Stimulated activated CD4-positive, alpha-beta T cell treated with anti-CD3 and anti-CD28 coated beads, Interleukin-2, amount 100 ng/mL, for 4 hours (primary cell): ENCODE measurements at regions not wholly inside any gene's neighbourhood (a gene's known extent, or its start where the extent isn't known, plus 50 kb on each side); places are given as distances from the start of the nearest gene placed in this dataset.

Source experiments
- DNase-seq: peaks from one replicate; pipeline ENCODE4 v3.0.0-alpha.2; 2020; ENCODE audit warnings: low read depth

DNA sequence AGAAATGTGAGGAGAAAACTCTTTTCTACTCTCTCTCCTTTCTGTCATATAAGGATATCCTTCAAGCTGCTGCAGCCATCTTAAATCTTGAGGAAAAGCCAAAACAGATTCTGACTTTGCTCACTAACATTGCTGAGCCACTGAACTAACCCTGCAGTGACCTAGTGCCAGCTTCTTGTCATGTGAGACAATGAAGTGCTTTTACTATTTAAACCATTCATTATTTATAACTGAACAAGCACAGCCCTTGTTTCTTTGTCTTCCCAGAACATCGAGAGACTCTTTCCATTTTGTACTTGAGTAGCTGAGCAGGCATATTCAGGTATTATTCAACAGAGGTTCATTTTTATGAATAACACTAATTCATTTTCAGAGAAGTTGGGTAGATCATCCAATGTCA lies 455.0 kb upstream of the TMPO start:
- DNase-seq = no peak

DNA sequence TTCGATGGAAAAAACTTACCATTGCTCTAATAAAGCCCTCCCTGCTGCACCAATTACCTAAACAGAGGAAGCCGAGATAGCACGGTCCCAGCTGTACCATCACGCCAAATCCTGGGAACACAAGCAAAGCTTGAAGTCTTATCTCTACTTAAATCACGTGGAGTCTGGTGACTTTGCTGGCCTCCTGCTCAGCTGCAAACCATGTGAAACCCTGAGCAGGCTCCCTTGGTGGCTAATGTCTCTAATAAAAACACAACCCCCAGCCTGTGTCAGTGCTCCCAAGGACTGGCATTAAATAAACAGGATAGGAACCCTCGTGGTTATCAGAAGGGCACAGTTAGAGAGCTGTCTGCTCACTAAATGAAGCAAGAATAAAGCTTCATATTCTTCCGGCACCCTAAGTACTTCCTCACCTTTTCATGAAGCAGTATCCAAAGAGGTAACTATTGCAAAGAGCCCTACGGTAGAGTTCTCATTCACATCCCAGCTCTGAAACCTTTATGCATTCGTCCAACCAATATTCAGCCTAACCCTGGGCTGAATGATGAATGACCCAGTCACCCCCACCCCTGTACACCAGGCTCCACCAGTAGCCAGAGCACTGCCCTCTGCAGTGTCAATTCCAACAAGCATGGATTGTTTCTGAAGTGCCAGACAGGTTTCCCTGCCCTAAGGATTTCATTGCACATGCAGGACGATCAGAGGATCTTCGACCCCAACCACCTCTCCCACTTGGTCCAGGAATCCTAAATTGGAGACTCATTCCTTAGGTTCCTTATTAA lies 452.7 kb upstream of the TMPO start:
- DNase-seq = no peak

DNA sequence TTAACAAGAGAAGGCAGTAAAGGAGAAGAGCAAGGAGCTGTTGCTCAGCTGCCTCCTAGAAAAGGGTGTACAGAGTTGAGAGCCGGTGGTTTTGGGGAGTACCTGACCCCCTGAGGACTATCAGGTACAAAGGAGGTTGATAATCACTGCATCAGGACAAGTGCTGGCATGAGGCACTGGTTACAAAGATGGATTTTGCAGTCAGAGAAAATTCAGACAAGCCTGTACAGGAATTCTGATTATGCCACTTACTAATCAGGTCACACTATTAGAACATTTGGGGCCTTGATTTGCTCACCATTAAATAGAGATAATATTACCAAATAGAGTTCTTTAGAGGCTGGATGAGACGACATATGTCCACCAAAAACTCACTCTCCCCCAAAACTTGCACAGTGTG lies 450.9 kb upstream of the TMPO start:
- no peak for DNase-seq

DNA sequence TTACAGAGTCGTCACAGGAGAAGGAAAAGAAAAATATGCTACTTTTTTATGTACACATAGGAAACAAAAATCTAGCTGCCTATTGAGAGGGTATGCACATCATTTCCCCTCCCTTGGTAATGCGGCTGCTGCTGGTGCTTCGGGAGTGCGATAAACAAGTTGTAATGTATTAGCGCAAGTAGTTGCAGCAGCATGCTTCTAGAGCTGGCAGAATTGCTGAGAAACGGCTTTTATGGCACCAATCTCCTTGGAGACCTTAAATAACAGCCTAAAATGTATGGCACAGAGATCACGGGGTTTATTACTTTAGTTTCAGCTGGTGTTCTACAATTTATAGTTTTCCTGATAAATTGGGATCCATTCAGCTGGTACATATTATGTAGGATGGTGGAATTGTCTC lies 447.6 kb upstream of the TMPO start:
- DNase-seq = no peak

DNA sequence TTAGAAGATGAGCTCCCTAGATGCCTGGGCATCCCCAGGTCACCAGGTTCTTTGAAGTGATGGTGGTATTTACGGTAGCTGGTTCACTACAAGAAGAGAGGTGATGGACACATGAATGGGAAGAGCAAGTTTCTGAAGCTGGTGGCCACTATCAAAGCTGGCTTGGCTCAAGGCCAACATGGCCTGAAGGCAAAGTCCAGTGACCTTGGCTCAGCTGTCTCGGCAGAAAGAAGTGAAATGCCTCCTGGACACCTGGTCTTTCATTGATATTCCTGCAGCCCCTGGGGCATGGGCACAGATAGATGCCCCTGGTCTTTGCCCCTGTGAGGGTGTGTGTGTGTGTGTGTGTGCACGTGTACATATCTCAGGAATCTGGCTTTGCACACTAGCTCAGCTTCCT lies 441.8 kb upstream of the TMPO start:
- DNase-seq = no peak

DNA sequence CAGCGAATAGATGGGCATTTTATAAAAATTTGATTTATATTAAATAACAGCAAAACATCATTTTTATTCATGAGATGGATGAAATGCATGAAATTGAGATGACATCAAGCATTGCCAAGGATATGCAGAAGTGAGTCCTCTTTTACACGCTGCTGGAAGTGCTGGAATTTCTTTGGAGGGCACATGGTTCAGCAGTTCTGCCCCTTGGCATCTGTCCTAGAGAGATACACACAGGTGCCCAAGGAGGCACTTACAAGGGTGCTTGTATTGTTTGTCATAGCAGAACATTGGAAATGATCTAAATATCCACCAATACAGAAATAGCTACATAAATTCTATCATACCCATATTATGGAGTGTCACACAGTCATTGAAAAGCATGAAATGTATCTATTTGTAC lies 441.1 kb upstream of the TMPO start:
- DNase-seq = no peak

DNA sequence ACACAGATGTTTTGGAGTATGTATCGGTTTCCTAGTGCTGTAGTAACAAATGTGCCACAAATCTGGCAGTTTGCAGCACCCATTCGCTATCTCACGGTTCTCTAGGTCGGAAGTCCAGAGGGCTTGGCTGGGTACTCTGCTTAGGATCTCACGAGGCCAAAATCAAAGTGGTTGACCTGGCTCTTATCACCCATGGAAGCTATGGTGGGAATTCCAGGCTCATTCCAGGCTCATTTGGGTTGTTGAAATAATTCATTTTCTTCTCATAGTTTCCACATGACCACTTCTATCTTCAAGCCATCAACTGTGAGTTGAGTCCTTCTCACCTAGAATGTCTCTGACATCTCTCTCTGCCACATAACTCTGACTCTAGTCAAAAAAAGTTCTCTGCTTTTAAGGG lies 431.0 kb upstream of the TMPO start:
- no peak for DNase-seq

DNA sequence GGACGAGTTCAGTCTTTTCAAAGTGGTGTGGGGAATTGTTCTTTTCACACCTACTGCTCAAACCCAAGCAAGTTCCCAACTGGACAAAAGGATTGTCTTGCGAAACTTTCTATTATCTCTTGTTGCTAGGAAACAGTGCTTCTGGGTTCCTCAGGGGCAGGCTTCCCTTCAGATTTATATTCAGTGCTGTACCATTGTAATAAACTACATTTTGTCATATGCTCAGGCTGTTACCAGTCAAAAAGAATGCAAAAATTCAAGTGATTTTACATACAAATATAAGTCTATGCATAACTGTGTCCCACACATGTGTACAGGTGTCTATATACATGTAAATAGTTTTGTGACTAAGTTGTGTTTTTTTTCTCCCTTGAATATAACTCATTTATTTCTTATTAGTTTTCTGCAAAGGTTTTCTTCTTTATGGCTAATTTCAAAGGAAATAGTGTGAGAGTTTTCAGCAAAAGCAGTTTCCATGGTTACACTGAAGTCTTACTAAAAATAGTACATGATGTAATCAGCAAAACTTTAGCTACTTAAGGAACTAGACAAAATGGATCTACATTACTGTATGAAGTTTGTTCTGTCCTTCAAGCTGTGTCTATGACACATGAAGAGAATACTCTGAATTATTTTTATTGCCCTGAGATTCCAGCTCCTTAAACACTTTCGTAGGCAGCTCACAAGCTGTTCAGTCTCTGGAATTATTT lies 430.2 kb upstream of the TMPO start:
- DNase-seq = no peak

DNA sequence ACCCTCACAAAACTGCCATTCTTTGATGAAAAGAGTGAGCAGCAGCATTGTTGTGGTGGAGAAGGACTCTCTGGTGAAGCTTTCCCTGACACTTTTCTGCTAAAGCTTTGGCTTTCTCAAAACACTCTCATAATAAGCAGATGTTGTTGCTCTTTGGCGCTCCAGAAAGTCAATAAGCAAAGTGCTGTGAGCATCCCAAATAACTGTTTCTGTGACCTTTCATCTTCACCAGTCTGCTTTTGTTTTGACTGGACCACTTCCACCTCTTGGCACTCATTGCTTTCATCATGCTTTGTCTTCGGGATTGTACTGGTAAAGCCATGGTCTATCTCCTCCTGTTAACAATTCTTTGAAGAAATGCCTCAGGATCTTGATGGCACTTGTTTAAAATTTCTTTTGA lies 424.7 kb upstream of the TMPO start:
- DNase-seq = no peak

DNA sequence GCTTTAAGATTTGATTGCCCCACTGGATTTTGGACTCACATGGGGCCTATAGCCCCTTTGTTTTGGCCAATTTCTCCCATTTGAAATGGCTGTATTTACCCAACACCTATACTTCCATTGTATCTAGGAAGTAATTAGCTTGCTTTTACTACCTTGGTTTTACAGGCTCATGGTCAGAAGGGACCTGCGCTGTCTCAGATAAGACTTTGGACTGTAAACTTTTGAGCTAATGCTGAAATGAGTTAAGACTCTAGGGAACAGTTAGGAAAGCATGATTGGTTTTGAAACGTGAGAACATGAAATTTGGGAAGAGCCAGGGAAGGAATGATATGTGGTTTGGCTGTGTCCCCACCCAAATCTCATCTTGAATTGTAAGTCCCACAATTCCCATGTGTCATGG lies 419.0 kb upstream of the TMPO start:
- DNase-seq = no peak

DNA sequence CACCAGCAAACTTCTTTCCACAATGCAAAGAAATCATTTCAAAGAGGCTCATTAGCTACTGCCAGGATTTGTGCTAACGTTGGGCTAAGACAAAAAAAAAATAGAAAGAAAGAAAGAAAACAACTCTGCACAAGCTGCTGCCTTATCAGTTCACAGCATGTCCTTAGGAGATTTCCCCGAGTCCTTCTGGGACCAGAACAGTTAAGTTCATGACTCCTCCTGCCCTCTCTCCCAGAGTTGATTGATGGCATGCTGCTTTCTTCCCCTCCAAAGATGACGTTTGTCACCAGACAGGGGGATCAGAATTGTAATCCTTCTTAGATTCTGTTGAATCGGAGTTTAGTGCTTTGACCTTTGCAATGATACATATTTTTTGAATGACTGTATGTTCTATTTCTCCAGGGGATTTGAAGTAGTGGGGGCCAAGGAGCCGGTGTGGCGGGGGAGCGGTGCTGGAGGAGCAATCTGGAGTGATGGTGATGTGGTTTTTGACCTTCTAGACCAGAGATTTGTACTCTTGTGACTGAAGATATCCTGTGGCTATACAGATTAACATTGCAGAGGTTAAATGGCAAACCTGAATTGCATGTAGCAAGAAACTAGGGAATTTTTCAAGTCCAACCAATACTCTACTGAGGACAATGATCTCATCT lies 409.2 kb upstream of the TMPO start:
- DNase-seq = no peak

DNA sequence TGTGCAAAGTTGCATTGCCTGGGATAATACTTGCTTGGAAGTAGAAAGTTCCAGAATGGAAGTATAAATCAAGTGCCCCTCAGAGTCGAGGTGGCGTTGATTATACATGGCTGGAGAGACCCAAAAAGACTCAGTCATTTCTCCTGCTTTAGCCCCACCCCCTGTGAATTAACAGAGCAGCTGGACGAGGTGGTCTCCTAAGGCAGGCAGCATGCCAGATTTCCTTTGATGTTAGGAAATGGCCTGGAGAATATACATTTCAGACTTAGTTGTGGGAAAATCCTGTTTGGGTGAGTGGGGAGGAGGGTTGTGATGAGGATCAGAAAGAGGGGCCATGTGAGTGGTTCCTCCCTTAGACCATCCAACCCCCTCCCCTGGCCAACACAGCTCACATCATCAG lies 406.1 kb upstream of the TMPO start:
- DNase-seq = no peak

DNA sequence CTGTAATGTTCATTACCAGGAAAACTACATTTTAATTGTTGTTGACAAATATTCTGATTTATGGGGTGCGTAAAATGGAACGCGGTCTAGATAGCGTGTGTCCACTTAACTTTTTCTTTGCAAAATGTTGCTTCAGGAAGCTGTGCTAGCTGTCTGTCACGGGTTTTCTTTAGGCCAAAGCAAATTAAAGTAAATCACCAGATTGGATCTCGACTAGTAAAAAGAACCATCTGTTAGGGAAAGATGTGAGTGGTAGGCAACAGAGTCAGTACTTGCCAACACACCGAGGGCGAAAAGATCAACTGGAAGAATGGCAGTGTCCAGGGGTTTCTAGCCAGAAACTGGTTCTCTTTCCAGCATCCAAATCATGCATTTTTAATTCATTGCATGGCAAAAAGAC lies 404.9 kb upstream of the TMPO start:
- no peak for DNase-seq

DNA sequence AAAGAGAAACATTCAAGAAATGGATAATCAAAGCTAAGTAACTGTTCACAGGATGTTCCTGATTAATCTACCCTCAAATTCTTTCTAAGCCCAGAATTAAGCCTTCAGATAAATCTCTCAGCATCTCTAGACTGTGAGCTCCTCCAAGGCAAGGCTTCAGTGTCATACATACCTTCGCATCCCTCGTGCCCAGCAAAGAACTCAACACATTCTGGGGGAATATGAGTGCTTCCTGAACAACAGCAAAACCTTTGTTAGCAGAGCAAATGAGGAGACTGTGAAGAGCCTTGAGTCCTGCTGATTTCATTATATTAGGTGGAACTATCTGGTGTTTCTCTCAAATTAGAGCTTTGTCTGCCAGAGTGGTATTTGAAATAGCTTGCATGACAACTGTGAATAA lies 401.8 kb upstream of the TMPO start:
- DNase-seq = no peak

DNA sequence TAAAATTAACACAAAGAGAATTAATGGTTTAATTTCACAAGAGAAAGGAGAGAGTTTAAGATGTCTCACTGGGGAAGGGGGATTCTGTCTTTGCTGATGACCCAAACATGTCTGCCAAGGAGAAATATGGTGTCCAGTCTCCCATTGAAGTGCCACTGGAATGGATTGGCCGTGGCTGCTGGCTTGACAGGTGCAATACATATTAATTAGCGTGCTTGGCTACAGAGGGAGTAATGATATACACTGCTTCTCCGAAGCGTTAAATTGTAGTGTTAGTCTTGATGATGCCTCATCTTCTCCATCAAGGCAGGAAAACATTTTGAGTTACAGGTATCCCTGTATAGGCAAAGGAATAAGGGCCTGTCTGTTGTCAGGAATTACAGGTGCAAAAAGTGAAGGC lies 393.4 kb upstream of the TMPO start:
- no peak for DNase-seq

DNA sequence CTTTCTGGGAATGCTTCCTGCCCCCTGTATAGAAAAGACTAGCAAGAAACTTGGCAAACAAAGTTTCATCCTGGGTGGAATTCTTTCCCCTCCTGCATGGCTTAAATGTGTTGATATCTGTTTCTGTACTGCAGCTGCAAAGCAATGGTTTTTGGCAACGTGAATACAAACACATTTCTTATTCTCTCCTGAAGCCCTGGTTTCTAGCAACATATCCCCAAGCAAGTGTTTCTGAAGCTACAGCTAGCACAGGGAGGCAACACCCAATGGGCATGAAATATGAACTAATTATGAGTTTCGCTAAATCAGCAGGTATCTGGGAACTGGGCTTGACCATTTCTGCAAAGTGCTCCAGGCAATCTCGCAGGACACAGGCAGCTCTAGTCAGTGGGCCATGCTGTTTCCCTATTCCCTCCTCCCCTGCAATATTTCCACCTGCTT lies 392.3 kb upstream of the TMPO start:
- DNase-seq = no peak

DNA sequence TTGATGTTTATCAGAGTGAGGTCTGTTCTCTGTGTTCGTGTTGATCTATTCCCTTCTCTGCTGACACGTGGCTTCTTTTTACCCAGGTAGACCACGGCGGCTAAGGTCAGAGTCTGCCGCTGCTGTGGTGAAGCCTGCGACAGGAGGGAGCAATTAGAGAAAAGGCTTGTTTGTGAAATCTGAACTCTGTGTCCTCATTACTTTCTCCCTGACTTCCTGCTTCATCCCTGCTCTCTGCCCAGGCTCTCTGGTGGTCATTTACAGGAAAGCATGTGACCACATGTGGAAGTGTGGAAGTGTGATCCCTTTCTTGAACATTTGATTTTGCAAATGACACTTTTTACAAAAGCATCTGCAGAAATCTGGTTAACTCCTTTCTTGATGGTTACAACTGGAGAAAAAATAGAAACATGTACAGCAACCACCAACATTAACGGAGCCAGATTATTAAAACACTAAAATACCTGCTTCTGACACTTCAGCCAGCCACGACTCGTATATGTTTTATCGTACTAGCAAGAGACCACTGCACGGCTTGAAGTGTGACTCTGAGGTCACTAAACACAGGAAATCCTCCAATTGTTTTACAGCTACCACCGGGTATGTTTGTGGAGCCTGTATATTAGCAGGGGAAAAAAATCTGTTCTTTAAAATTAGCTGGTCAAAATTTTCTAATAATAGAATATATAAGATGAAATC lies 388.6 kb upstream of the TMPO start:
- no peak for DNase-seq

DNA sequence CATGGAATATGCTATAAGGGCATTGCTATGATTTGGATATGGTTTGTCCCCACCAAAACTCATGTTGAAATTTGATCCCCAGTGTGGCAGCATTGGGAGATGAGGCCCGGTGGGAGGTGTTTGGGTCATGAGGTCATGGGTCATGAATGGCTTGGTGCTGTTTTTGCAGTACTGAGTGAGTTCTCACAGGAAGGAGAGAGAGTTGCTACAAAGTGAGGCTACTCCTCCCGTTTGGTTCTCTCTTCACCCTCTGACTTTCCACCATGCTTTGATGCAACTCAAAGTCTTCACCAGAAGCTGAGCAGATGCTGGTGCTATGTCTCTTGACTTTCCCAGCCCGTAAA lies 388.1 kb upstream of the TMPO start:
- DNase-seq = no peak

DNA sequence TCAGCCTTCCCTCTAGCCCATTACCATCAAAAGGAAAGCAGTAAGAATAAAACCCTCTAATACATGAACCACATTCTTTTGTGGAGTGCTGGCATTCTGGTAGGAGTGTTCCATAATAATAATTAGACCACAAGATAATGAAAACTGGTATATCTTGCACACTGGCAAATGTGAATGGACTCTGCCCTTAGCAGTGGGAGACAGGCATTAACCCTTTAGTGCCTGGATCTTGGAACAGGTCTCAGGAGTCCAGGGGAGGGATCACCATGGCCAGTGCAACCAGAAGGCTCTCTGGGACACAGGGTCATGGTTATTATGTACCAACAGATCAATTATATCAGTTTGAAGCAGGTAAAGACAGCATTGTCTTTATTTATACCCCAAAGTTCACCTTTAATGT lies 387.5 kb upstream of the TMPO start:
- no peak for DNase-seq

DNA sequence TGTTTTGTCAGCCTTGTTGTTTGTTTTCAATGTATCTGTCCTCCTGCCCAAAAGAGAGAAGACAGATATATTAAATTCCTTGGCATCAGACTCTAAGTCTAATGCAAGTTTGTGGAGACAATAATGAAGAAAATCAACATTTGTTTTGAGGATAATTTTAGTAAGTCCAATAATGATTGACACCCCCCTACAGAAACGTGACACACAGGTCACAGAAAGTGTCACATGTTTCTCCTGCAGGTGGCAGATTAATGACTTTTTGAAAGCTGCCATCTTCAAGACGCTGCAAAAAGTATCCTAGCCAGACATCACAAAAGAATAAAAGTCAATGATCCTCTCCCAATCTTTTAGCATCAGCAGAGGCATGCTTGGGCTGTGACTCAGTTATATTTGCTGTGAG lies 378.8 kb upstream of the TMPO start:
- no peak for DNase-seq

DNA sequence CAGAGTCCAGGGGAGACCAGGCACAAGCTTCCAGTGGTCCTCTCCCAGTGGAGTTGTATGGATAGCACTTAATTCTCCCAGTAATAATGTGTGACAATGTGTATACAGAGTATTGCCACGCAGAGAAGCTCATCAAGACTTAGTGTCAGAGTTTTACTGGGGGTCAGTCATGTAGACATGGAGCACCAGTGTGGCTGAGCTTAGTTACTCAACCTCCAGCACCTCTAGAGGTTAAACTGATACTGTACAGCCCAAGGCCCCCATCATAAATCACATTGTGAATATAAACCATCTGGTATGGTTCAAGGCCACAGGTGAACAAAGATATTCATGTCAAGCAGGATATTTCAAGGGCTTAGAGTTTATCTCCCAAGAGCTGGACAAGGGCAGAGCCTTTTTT lies 378.1 kb upstream of the TMPO start:
- DNase-seq = no peak

DNA sequence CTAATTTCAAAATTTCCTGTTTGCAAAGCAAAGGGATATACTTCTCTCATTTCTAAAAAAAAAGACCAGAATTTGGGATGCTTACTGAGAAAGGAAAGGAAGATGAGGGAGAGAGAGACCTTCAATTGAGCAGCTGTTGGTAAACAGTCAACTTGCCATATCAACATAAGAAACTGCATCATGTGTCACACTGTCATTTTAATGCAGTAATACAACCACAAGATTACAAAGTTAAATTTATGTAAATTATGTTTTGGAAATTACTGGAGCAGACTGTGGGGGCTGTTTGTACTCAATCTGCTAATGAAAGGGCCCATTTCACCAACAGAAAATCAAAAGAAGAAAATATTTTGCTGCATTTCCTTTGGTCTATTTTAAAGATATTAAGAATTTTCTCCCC lies 370.4 kb upstream of the TMPO start:
- no peak for DNase-seq

DNA sequence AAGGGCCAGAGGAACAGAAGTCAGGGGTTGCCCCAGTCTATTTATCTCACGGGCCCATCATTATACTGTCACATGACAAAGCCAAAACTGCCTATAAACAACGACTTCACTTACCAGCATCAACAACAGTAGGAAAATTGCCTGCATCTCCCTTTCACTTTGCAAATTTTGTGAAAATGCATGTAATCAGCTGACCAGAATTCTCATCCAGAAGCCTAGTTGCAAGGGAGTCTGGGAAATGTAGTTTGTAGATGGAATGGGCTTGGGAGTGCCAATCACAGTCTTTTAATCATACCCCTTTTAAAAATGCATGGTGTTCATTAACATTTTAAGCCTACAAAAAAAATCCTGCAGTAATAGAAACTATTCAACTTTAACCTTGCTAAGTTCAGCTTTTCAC lies 369.3 kb upstream of the TMPO start:
- no peak for DNase-seq
